Smooth muscle cell (in vitro differentiated cells): ENCODE measurements at regions not wholly inside any gene's neighbourhood (a gene's known extent, or its start where the extent isn't known, plus 50 kb on each side); places are given as distances from the start of the nearest gene placed in this dataset.

Source experiments
- DNase-seq: peaks from one replicate; lab custom pipeline; 2025; ENCODE audit not compliant: unreplicated experiment; lab: John Stamatoyannopoulos, UW
- H2AFZ ChIP-seq: fragments of 200-600 bp; sonication (generic); 2 replicates; pipeline ENCODE4 v1.6.0; 2016; ENCODE audit warnings: antibody characterized with exemption, low read depth, mild to moderate bottlenecking
- H3F3A ChIP-seq: fragments of 200-600 bp; sonication (generic); 2 replicates; pipeline ENCODE4 v1.6.0; 2017; ENCODE audit warnings: antibody characterized with exemption, low read depth
- H3K27ac ChIP-seq: fragments of 200-600 bp; sonication (generic); 2 replicates; pipeline ENCODE4 v1.5.1; 2016; ENCODE audit warnings: low read depth, mild to moderate bottlenecking
- H3K27me3 ChIP-seq: fragments of 200-600 bp; sonication (generic); 2 replicates; pipeline ENCODE4 v1.6.1; 2016; ENCODE audit warnings: low read depth, mild to moderate bottlenecking
- H3K36me3 ChIP-seq: fragments of 200-600 bp; sonication (generic); 2 replicates; pipeline ENCODE4 v1.5.1; 2016; ENCODE audit warnings: low read depth
- H3K4me1 ChIP-seq: fragments of 200-600 bp; sonication (generic); 2 replicates; pipeline ENCODE4 v1.5.1; 2016; ENCODE audit warnings: low read depth
- H3K4me2 ChIP-seq: fragments of 200-600 bp; sonication (generic); 2 replicates; pipeline ENCODE4 v1.6.0; 2016; ENCODE audit warnings: mild to moderate bottlenecking
- H3K4me3 ChIP-seq: fragments of 200-600 bp; sonication (generic); 2 replicates; pipeline ENCODE4 v1.5.1; 2016; ENCODE audit warnings: mild to moderate bottlenecking
- H3K79me2 ChIP-seq: fragments of 200-600 bp; sonication (generic); 2 replicates; pipeline ENCODE4 v1.6.0; 2016; ENCODE audit warnings: low read depth, mild to moderate bottlenecking
- H3K9ac ChIP-seq: fragments of 200-600 bp; sonication (generic); 2 replicates; pipeline ENCODE4 v1.6.0; 2016; ENCODE audit warnings: low read depth
- H3K9me3 ChIP-seq: fragments of 200-600 bp; sonication (generic); replicated peaks from 2 replicates; pipeline ENCODE4 v1.5.1; 2016; ENCODE audit warnings: low read depth
- H4K20me1 ChIP-seq: fragments of 200-600 bp; sonication (generic); 2 replicates; pipeline ENCODE4 v1.6.0; 2016; ENCODE audit warnings: low read depth
- CTCF ChIP-seq: fragments of 200-600 bp; sonication (generic); IDR thresholded peaks from 2 replicates; pipeline ENCODE4 v1.5.1; 2017; ENCODE audit warnings: borderline replicate concordance, mild to moderate bottlenecking, antibody characterized with exemption; ENCODE audit not compliant: insufficient read depth, poor library complexity, severe bottlenecking
- WGBS: methylation state at CpG from one replicate; pipeline ENCODE4 v1.1.7; 2016; ENCODE audit warnings: low lambda C conversion rate; 5-methylcytosine and 5-hydroxymethylcytosine counted together

GRCh38 chr2:177327009-177327408, 62.5 kb upstream of the NFE2L2 start:
- TF ChIP-seq CTCF = no peak
- no peaks in the 10 kb centered on the region for H3F3A ChIP-seq
- WGBS = 81% methylated on average over 1 of the region's 1 CpG

DNA sequence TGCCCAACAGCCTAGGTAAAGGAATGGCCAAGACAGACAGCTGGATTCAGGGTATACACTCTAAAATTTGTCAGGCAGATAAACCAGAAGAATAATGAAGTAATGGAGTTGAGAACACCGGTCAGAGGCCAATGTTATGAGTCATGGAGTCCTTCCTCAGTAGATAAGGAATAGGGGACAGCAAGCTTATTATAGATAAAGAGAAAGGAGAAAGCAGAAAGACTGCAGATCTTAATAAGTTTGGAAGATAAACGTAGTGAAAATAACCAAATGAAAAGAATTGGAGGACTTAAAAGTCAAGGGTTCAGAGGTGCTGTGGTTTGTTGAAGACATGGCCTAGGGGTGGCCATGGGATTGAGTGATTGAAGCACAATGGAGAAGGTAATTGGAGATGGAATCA, 63.5 kb upstream of the NFE2L2 start:
- Histone ChIP-seq H3K9me3 (no peaks in the 10 kb centered on the region), H3K4me3 (no peak overlapping the region), H3K9ac (no peak overlapping the region), H2AFZ (no peak overlapping the region), H4K20me1 (no peaks in the 10 kb centered on the region), H3K27ac (no peak overlapping the region), H3K36me3 (no peaks in the 10 kb centered on the region), H3K4me1 (peaks cover 7% of the 10 kb centered on the region), H3K27me3 (no peaks in the 10 kb centered on the region), H3K4me2 (no peak overlapping the region), H3K79me2 (no peaks in the 10 kb centered on the region), H3F3A (no peaks in the 10 kb centered on the region)
- no peak for TF ChIP-seq CTCF
- DNase-seq = no peak
- 54% methylated on average over 2 of the region's 2 CpGs for WGBS

More at GRCh38 chr2:177327009-177327408, 62.5 kb upstream of the NFE2L2 start:
- no peaks in the 10 kb centered on the region for H3K9me3 ChIP-seq
- no peaks in the 10 kb centered on the region for H3K79me2 ChIP-seq
- no peaks in the 10 kb centered on the region for H4K20me1 ChIP-seq
- H3K27me3 ChIP-seq = no peaks in the 10 kb centered on the region
- H3K36me3 ChIP-seq = no peaks in the 10 kb centered on the region
- no peak overlapping the region for H3K4me2 ChIP-seq
- H3K4me3 ChIP-seq = no peak overlapping the region
- H3K27ac ChIP-seq = no peak overlapping the region
- peaks cover 5% of the 10 kb centered on the region for H3K4me1 ChIP-seq
- H3K9ac ChIP-seq = no peak overlapping the region
- DNase-seq = no peak
- H2AFZ ChIP-seq = no peak overlapping the region

DNA sequence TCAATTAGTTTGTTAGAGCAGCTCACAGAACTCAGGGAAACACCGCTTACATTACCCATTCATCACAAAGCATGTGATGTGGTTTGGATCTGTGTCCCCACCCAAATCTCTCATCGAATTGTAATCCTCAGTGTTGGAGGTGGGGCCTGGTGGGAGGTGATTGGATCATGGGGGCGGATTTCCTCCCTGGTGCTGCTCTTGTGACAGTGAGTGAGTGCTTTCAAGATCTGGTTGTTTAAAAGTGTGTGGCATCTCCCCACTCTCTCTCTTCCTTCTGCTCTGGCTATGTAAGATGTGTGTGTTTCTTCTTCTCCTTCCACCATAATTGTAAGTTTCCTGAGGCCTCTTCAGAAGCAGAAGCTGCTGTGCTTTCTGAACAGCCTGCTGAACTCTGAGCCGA, 63.5 kb upstream of the AGPS start:
- no peak overlapping the region for H3K4me3 ChIP-seq
- H3K79me2 ChIP-seq = no peaks in the 10 kb centered on the region
- DNase-seq = no peak
- no peaks in the 10 kb centered on the region for H3F3A ChIP-seq
- no peaks in the 10 kb centered on the region for H3K36me3 ChIP-seq
- no peaks in the 10 kb centered on the region for H3K27me3 ChIP-seq
- peaks cover 7% of the 10 kb centered on the region for H3K4me1 ChIP-seq
- WGBS = 96% methylated on average over 4 of the region's 4 CpGs
- no peaks in the 10 kb centered on the region for H3K9me3 ChIP-seq
- H2AFZ ChIP-seq = no peak overlapping the region
- no peaks in the 10 kb centered on the region for H4K20me1 ChIP-seq
- no peak for TF ChIP-seq CTCF
- H3K27ac ChIP-seq = no peak overlapping the region
- H3K9ac ChIP-seq = no peak overlapping the region
- no peak overlapping the region for H3K4me2 ChIP-seq

DNA sequence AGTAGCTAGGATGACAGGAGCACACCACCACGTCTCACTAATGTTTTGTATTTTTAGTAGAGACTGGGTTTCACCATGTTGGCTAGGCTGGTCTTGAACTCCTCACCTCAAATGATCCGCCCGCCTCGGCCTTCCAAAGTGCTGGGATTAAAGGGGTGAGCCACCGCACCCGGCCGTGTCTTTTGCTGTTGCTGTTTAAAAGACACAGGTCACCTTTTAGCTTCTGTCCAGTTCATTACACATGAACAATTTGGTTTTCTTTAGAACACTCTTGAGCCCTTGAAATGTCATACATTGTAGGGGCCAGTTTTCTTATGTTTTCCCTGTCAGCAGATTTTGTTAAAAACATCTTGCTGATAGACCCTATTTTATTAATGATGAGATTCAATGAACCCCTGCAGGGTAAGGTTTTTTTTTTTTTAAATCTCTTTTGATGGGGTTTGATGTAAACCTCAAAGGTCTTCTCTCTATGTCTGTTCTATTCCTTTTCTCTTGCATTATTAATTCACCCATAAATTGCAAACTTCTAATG, 61.0 kb upstream of the AGPS start:
- Histone ChIP-seq H2AFZ (peak overlapping the region; percentile 74), H3K4me3 (no peak overlapping the region), H3K9me3 (no peaks in the 10 kb centered on the region), H3K27ac (no peak overlapping the region), H4K20me1 (no peaks in the 10 kb centered on the region), H3K79me2 (no peaks in the 10 kb centered on the region), H3K27me3 (no peaks in the 10 kb centered on the region), H3K36me3 (no peaks in the 10 kb centered on the region), H3F3A (peaks cover 4% of the 10 kb centered on the region), H3K4me2 (no peak overlapping the region), H3K4me1 (peaks cover 7% of the 10 kb centered on the region), H3K9ac (no peak overlapping the region)
- DNase-seq = no peak
- TF ChIP-seq CTCF = no peak
- WGBS = 93% methylated on average over 7 of the region's 7 CpGs
